ENCODE measurements at regions not wholly inside any gene's neighbourhood (a gene's known extent, or its start where the extent isn't known, plus 50 kb on each side); places are given as distances from the start of the nearest gene placed in this dataset.

- Mint-ChIP-seq H3K36me3 (peaks cover 0 to 5% (median 0%) of the 10 kb centered on the region in 3 donors), H3K4me1 (peaks cover 0 to under 1% (median 0%) of the 10 kb centered on the region in 4 donors), H3K27ac (no peak overlapping the region), H3K4me3 (no peak overlapping the region), H3K9me3 (peaks cover 0 to 17% (median 6%) of the 10 kb centered on the region in 9 donors), H3K27me3 (peaks cover 0 to 9% (median 1%) of the 10 kb centered on the region in 5 donors)
- no peak for DNase-seq
- POLR2A ChIA-PET: no interaction called here
- ATAC-seq: no peak
Measured at GRCh38 chr16:51228097-51228659, 77.1 kb upstream of the SALL1 start.

- no peak for DNase-seq
- peaks cover 0 to 7% (median 1%) of the 10 kb centered on the region in 5 donors for H3K27me3 Mint-ChIP-seq
Measured at GRCh38 chr16:51225878-51226277, 74.8 kb upstream of the SALL1 start.

GRCh38 chr16:51224317-51224716 is 73.2 kb upstream of the SALL1 start:
- Mint-ChIP-seq H3K4me3 (no peak overlapping the region), H3K27ac (no peak overlapping the region), H3K4me1 (no peaks in the 10 kb centered on the region), H3K9me3 (peaks cover 0 to 17% (median 9%) of the 10 kb centered on the region in 9 donors), H3K27me3 (peaks cover 0 to 7% (median 0%) of the 10 kb centered on the region in 5 donors), H3K36me3 (peaks cover 0 to 9% (median 0%) of the 10 kb centered on the region in 3 donors)
- no peak for ATAC-seq
- no peak for DNase-seq
- POLR2A ChIA-PET: no interaction called here

More at GRCh38 chr16:51225878-51226277, 74.8 kb upstream of the SALL1 start:
- H3K4me1 Mint-ChIP-seq: no peaks in the 10 kb centered on the region
- peaks cover 0 to 5% (median 0%) of the 10 kb centered on the region in 3 donors for H3K36me3 Mint-ChIP-seq
- no peak overlapping the region for H3K27ac Mint-ChIP-seq
- no peak for ATAC-seq
- POLR2A ChIA-PET: no interaction called here
- H3K4me3 Mint-ChIP-seq: no peak overlapping the region
- peaks cover under 1 to 23% (median 6%) of the 10 kb centered on the region in 9 donors for H3K9me3 Mint-ChIP-seq

- peaks cover 0 to 4% (median 0%) of the 10 kb centered on the region in 5 donors for H3K27me3 Mint-ChIP-seq
- DNase-seq: no peak
- H3K4me3 Mint-ChIP-seq: no peak overlapping the region
- peaks cover 0 to 13% (median 0%) of the 10 kb centered on the region in 3 donors for H3K36me3 Mint-ChIP-seq
- H3K9me3 Mint-ChIP-seq: peaks cover 10 to 34% (median 16%) of the 10 kb centered on the region in 9 donors
- POLR2A ChIA-PET: no interaction called here
- H3K4me1 Mint-ChIP-seq: no peaks in the 10 kb centered on the region
- no peak overlapping the region for H3K27ac Mint-ChIP-seq
- no peak for ATAC-seq
Measured at GRCh38 chr16:51222016-51222415, 70.9 kb upstream of the SALL1 start.

- peaks cover 0 to 13% (median 0%) of the 10 kb centered on the region in 3 donors for H3K36me3 Mint-ChIP-seq
- peaks cover 0 to 4% (median 0%) of the 10 kb centered on the region in 5 donors for H3K27me3 Mint-ChIP-seq
- ATAC-seq (no peak), DNase-seq (no peak)
- H3K4me1 Mint-ChIP-seq: no peaks in the 10 kb centered on the region
- H3K4me3 Mint-ChIP-seq: no peak overlapping the region
- POLR2A ChIA-PET: no interaction called here
- H3K27ac Mint-ChIP-seq: no peak overlapping the region
- peaks cover 5 to 22% (median 10%) of the 10 kb centered on the region in 9 donors for H3K9me3 Mint-ChIP-seq
Measured at GRCh38 chr16:51211148-51211547, 60.1 kb upstream of the SALL1 start.

- Mint-ChIP-seq H3K4me1 (no peaks in the 10 kb centered on the region), H3K27ac (no peak overlapping the region), H3K4me3 (no peak overlapping the region), H3K36me3 (peaks cover 0 to 5% (median 0%) of the 10 kb centered on the region in 3 donors), H3K9me3 (peaks cover 0 to 16% (median 10%) of the 10 kb centered on the region in 9 donors), H3K27me3 (peaks cover 0 to 4% (median 0%) of the 10 kb centered on the region in 5 donors)
- no peak for DNase-seq
- no peak for ATAC-seq
- POLR2A ChIA-PET: no interaction called here
Measured at GRCh38 chr16:51210087-51210486, 59.0 kb upstream of the SALL1 start.

GRCh38 chr16:51201604-51202003 is 50.5 kb upstream of the SALL1 start:
- Mint-ChIP-seq H3K36me3 (peaks cover 0 to 21% (median 0%) of the 10 kb centered on the region in 3 donors), H3K9me3 (peaks cover 4 to 36% (median 17%) of the 10 kb centered on the region in 9 donors), H3K27me3 (peaks cover 0 to 7% (median 1%) of the 10 kb centered on the region in 5 donors), H3K4me1 (no peaks in the 10 kb centered on the region), H3K27ac (no peak overlapping the region), H3K4me3 (no peak overlapping the region)
- ATAC-seq (no peak), DNase-seq (no peak)
- POLR2A ChIA-PET: no interaction called here
